ENCODE measurements at regions not wholly inside any gene's neighbourhood (a gene's known extent, or its start where the extent isn't known, plus 50 kb on each side); places are given as distances from the start of the nearest gene placed in this dataset.

DNA sequence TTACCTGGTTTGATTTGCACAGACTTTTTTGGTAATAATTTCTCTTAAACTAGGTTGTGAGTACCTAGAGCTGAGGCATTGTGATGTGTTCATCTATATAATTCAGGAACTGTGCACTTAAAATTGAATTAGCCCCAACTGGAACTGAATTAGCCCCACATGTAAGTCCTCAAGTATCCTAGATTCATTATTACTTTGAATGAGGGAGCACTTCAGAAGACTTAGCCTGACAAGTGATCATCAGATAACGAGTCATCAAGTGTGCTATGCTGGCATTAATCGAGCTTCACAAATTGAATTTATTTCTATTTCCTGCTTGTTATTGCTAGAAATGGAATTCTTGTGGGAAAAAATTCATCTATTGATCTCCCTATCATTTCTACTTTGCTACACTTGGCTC is 323.4 kb upstream of the SEMA3D start (continued):
- TF ChIP-seq, protein P1, sequence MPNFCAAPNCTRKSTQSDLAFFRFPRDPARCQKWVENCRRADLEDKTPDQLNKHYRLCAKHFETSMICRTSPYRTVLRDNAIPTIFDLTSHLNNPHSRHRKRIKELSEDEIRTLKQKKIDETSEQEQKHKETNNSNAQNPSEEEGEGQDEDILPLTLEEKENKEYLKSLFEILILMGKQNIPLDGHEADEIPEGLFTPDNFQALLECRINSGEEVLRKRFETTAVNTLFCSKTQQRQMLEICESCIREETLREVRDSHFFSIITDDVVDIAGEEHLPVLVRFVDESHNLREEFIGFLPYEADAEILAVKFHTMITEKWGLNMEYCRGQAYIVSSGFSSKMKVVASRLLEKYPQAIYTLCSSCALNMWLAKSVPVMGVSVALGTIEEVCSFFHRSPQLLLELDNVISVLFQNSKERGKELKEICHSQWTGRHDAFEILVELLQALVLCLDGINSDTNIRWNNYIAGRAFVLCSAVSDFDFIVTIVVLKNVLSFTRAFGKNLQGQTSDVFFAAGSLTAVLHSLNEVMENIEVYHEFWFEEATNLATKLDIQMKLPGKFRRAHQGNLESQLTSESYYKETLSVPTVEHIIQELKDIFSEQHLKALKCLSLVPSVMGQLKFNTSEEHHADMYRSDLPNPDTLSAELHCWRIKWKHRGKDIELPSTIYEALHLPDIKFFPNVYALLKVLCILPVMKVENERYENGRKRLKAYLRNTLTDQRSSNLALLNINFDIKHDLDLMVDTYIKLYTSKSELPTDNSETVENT (CRISPR knock-in tag; IDR thresholded peaks at IDR 0.05), result no peak
- no peak for TF ChIP-seq TAF15 (IDR thresholded peaks at IDR 0.05; ENCODE audit: low read depth, low read length)

DNA sequence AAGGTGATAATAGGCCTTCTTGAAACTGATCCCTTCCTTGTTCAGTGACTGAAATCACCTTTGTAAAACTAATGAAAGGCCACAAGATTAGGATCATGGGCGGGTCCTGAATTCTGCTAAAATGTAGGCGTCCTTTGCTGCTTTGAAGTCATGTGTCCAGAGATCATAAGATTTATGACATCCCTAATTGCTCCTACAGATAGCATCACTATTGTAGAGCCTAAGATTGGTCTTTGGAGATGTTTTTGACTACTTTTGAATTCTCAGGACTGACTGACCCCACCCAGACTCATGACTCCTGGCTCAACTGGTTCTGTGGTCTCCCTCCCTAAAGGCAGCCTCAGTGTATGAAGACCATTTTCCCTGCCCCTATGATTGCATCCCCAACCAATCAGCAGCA is 322.6 kb upstream of the SEMA3D start:
- H3K36me3 ChIP-seq (ENCODE audit: control insufficient read depth, insufficient read depth, low read length), result no peaks in the 10 kb centered on the region; the same call in 2 of the 3 replicates
- no peak overlapping the region for H3K27ac ChIP-seq (ENCODE audit: extremely low read depth, low read depth, low read length)
- H3K4me1 ChIP-seq (replicated peaks in 1 of 2; ENCODE audit: control insufficient read depth in 2 of 2, insufficient read depth in 2 of 2, low read length in 2 of 2), result no peaks in the 10 kb centered on the region
- ATAC-seq, result no peak
- CTCF ChIA-PET (ENCODE audit: low intra/inter-chr PET ratio), result no interaction called here
- no peaks in the 10 kb centered on the region for H3K9me1 ChIP-seq (ENCODE audit: control insufficient read depth, insufficient read depth, low read length)
- H3K9me3 ChIP-seq (replicated peaks; ENCODE audit: control insufficient read depth, insufficient read depth, low read depth, low read length), result 0 out of 2 replicates have a peak, but pooled peaks cover 2% of the 10 kb centered on the region
- H3K4me3 ChIP-seq, result no peak overlapping the region
- WGBS (ENCODE audit: insufficient coverage, low coverage, missing lambda C conversion rate), result 3% methylated on average over 2 of the region's 2 CpGs
- BruUV-seq (replicated peaks), result no TSS peak
- no peak overlapping the region for H2AFZ ChIP-seq (ENCODE audit: low read depth, low read length)
- H4K20me1 ChIP-seq (replicated peaks; ENCODE audit: control insufficient read depth, insufficient read depth, low read length), result no peaks in the 10 kb centered on the region
- intact Hi-C loops (cut with micrococcal nuclease) (loop anchor here (10.0 kb wide), 1 partner anchor 65 kb away; no protein-coding TSS in a partner anchor), in situ Hi-C loops (cut with MboI) (no loop called here)
- H3K9ac ChIP-seq (ENCODE audit: insufficient read depth in 1 of 2, low read depth in 2 of 2, low read length in 2 of 2), result no peak overlapping the region
- POLR2A ChIA-PET, result no interaction called here
- FAIRE-seq, result no peak
- no peaks in the 10 kb centered on the region for H3K27me3 ChIP-seq (ENCODE audit: control insufficient read depth in 2 of 2, insufficient read depth in 2 of 2, low read length in 2 of 2)
- no peak overlapping the region for H3K4me2 ChIP-seq (ENCODE audit: insufficient read depth, low read length)
- H3K79me2 ChIP-seq (ENCODE audit: control insufficient read depth, insufficient read depth, low read length), result no peaks in the 10 kb centered on the region
- DNase-seq (ENCODE audit: extremely low read depth in 1 of 4, low spot score in 3 of 4), result no peak
- TF ChIP-seq ZNF239 (CRISPR knock-in tag; IDR thresholded peaks at IDR 0.05), result no peak
- TF ChIP-seq SMARCA5 (IDR thresholded peaks at IDR 0.05), result no peak
- TF ChIP-seq KAT8 (IDR thresholded peaks at IDR 0.05; ENCODE audit: low read depth), result no peak
- no peak for TF ChIP-seq CBX8 (IDR thresholded peaks at IDR 0.05; ENCODE audit: borderline replicate concordance, extremely low read depth, low read depth, low read length, poor library complexity, severe bottlenecking)
- no peak for TF ChIP-seq ZNF551 (CRISPR knock-in tag; IDR thresholded peaks at IDR 0.05)
- TF ChIP-seq, protein P2, sequence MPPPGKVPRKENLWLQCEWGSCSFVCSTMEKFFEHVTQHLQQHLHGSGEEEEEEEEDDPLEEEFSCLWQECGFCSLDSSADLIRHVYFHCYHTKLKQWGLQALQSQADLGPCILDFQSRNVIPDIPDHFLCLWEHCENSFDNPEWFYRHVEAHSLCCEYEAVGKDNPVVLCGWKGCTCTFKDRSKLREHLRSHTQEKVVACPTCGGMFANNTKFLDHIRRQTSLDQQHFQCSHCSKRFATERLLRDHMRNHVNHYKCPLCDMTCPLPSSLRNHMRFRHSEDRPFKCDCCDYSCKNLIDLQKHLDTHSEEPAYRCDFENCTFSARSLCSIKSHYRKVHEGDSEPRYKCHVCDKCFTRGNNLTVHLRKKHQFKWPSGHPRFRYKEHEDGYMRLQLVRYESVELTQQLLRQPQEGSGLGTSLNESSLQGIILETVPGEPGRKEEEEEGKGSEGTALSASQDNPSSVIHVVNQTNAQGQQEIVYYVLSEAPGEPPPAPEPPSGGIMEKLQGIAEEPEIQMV (tag; conservative IDR thresholded peaks at IDR 0.05; ENCODE audit: low read depth), result no peak
- TF ChIP-seq GATAD2A (IDR thresholded peaks at IDR 0.05), result no peak
- TF ChIP-seq ZNF232 (CRISPR knock-in tag; IDR thresholded peaks at IDR 0.05), result no peak
- no peak for TF ChIP-seq SMC3 (conservative IDR thresholded peaks at IDR 0.05; ENCODE audit: insufficient read depth, low read depth, low read length)
- TF ChIP-seq, protein P3, sequence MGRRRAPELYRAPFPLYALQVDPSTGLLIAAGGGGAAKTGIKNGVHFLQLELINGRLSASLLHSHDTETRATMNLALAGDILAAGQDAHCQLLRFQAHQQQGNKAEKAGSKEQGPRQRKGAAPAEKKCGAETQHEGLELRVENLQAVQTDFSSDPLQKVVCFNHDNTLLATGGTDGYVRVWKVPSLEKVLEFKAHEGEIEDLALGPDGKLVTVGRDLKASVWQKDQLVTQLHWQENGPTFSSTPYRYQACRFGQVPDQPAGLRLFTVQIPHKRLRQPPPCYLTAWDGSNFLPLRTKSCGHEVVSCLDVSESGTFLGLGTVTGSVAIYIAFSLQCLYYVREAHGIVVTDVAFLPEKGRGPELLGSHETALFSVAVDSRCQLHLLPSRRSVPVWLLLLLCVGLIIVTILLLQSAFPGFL (CRISPR knock-in tag; IDR thresholded peaks at IDR 0.05), result no peak
- TF ChIP-seq, protein P4, sequence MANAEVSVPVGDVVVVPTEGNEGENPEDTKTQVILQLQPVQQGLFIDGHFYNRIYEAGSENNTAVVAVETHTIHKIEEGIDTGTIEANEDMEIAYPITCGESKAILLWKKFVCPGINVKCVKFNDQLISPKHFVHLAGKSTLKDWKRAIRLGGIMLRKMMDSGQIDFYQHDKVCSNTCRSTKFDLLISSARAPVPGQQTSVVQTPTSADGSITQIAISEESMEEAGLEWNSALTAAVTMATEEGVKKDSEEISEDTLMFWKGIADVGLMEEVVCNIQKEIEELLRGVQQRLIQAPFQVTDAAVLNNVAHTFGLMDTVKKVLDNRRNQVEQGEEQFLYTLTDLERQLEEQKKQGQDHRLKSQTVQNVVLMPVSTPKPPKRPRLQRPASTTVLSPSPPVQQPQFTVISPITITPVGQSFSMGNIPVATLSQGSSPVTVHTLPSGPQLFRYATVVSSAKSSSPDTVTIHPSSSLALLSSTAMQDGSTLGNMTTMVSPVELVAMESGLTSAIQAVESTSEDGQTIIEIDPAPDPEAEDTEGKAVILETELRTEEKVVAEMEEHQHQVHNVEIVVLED (CRISPR knock-in tag; IDR thresholded peaks at IDR 0.05), result no peak

Measured in K562 (cell line).